K562 (cell line): ENCODE measurements at regions not wholly inside any gene's neighbourhood (a gene's known extent, or its start where the extent isn't known, plus 50 kb on each side); places are given as distances from the start of the nearest gene placed in this dataset.

Experiments used
- ATAC-seq: fragments of 200-7000 bp; cut with Tn5 transposase; 3 replicates; pipeline ENCODE4 v1.9.1; 2020; ENCODE audit warnings: moderate library complexity
- BruUV-seq: library from RNA; stranded (reverse); fragments of 400-500 nt; replicated peaks from 2 replicates; lab custom pipeline; 2021; lab: Mats Ljungman, UMichigan
- CTCF ChIA-PET: fragments of 300-600 bp; formaldehyde crosslinking; extraction: SDS; loops from one replicate; lab custom pipeline; 2021; ENCODE audit warnings: low intra/inter-chr PET ratio; lab: Yijun Ruan, JAX
- POLR2A ChIA-PET: fragments of 300-600, 350-650 bp; sonication (Branson Sonifier 250); formaldehyde crosslinking; extraction: SDS; loops from one replicate; lab custom pipeline; 2021; ENCODE audit warnings: antibody characterized with exemption, inconsistent platforms; lab: Yijun Ruan, JAX
- DNase-seq, 4 experiments: peaks; one replicate each; pipeline versions ENCODE4 v3.0.0 to v3.0.0-alpha.2; 2011 to 2018; ENCODE audit warnings: low spot score in 3 of 4, mixed read lengths in 3 of 4; ENCODE audit errors: extremely low read depth in 1 of 4
- FAIRE-seq: peaks from 2 replicates; lab custom pipeline; 2011; peaks lifted over from hg19 to GRCh38; lab: Jason Lieb, UNC
- H2AFZ ChIP-seq: 2 replicates; pipeline ENCODE4 v1.6.0; 2011; ENCODE audit warnings: low read depth, low read length, control low read depth, inconsistent platforms
- H3K27ac ChIP-seq: fragments of 200-600 bp; 3 replicates; pipeline ENCODE4 v1.8.0; 2011; ENCODE audit warnings: low read depth, mild to moderate bottlenecking, control low read depth, inconsistent platforms, low read length, moderate library complexity, mixed read lengths; ENCODE audit errors: extremely low read depth
- H3K27me3 ChIP-seq, 2 experiments: fragments of 300-600 bp in 1 of 2; 2 replicates in 1 of 2; 3 replicates in 1 of 2; pipeline versions ENCODE4 v1.6.0 to v1.8.0; 2011; ENCODE audit warnings: inconsistent platforms in 2 of 2, low read length in 2 of 2, mild to moderate bottlenecking in 1 of 2, mixed read lengths in 1 of 2, moderate library complexity in 1 of 2; ENCODE audit not compliant: control insufficient read depth in 2 of 2, insufficient read depth in 2 of 2
- H3K36me3 ChIP-seq: fragments of 300-600 bp; 3 replicates; pipeline ENCODE4 v1.8.0; 2011; ENCODE audit warnings: mild to moderate bottlenecking, low read length, inconsistent platforms; ENCODE audit not compliant: control insufficient read depth, insufficient read depth
- H3K4me1 ChIP-seq, 2 experiments: fragments of 200-600 bp in 1 of 2; replicated peaks in 1 of 2; 2 replicates in 1 of 2; 3 replicates in 1 of 2; pipeline versions ENCODE4 v1.5.1 to v1.8.0; 2011; ENCODE audit warnings: inconsistent platforms in 2 of 2, low read length in 2 of 2, mild to moderate bottlenecking in 1 of 2, mixed read lengths in 1 of 2, moderate library complexity in 1 of 2; ENCODE audit not compliant: control insufficient read depth in 2 of 2, insufficient read depth in 2 of 2
- H3K4me2 ChIP-seq: 2 replicates; pipeline ENCODE4 v1.6.1; 2011; ENCODE audit warnings: low read length, control low read depth, inconsistent platforms, mixed read lengths; ENCODE audit not compliant: insufficient read depth
- H3K4me3 ChIP-seq: fragments of 200-600 bp; sonication (generic), shearing (Covaris generic); 2 replicates; pipeline ENCODE4 v1.5.1; 2016; ENCODE audit warnings: control low read depth, inconsistent platforms
- H3K79me2 ChIP-seq: fragments of 200-600 bp; 3 replicates; pipeline ENCODE4 v1.8.0; 2011; ENCODE audit warnings: low read length, inconsistent platforms; ENCODE audit not compliant: control insufficient read depth, insufficient read depth
- H3K9ac ChIP-seq, 2 experiments: 2 replicates each; pipeline versions ENCODE4 v1.6.0 to v1.6.1; 2011; ENCODE audit warnings: low read depth in 2 of 2, low read length in 2 of 2, control low read depth in 1 of 2, inconsistent platforms in 1 of 2, mild to moderate bottlenecking in 1 of 2, mixed read lengths in 1 of 2; ENCODE audit not compliant: insufficient read depth in 1 of 2
- H3K9me1 ChIP-seq: one replicate; pipeline ENCODE4 v1.6.0; 2011; ENCODE audit warnings: inconsistent platforms, mild to moderate bottlenecking, low read length, moderate library complexity; ENCODE audit not compliant: control insufficient read depth, insufficient read depth
- H3K9me3 ChIP-seq: replicated peaks from 2 replicates; pipeline ENCODE4 v1.5.1; 2011; ENCODE audit warnings: low read depth, low read length, inconsistent platforms; ENCODE audit not compliant: control insufficient read depth, insufficient read depth
- H4K20me1 ChIP-seq: replicated peaks from 2 replicates; pipeline ENCODE4 v1.6.1; 2011; ENCODE audit warnings: low read length, inconsistent platforms, mixed read lengths; ENCODE audit not compliant: control insufficient read depth, insufficient read depth
- SRSF1 ChIP-seq: fragments of 200-400 bp; formaldehyde crosslinking; IDR thresholded peaks from 2 replicates; pipeline ENCODE4 v1.6.1; 2017; ENCODE audit warnings: mild to moderate bottlenecking, low read depth, low read length, moderate library complexity
- ZNF134 ChIP-seq: fragments of 250-450 bp; sonication (Bioruptor Pico); conservative IDR thresholded peaks from 2 replicates; pipeline ENCODE4 v1.4.0; 2020
- WGBS: fragments of 100-300 bp; shearing (Covaris generic); methylation state at CpG from one replicate; pipeline ENCODE4 v1.1.6; 2016; ENCODE audit warnings: low coverage, mixed read lengths; ENCODE audit not compliant: insufficient coverage; ENCODE audit errors: missing lambda C conversion rate; 5-methylcytosine and 5-hydroxymethylcytosine counted together
- in situ Hi-C: fragments of 300-500 bp; cut with MboI; formaldehyde crosslinking; loops from 4 replicates; pipeline ENCODE4 v1.15.0; 2018; ENCODE audit warnings: inconsistent platforms, mixed read lengths
- intact Hi-C: fragments of 100-400 bp; cut with micrococcal nuclease; formaldehyde crosslinking; loops from 2 replicates; pipeline ENCODE4 v1.14.2; 2022
- TF ChIP-seq, protein P1 (sequence below): sonication (generic); formaldehyde crosslinking; IDR thresholded peaks from 2 replicates; pipeline ENCODE4 v1.8.0; 2022; ENCODE audit warnings: mild to moderate bottlenecking, missing genetic modification reagents
- TF ChIP-seq, protein P2 (sequence below): fragments of 450-650 bp; formaldehyde crosslinking; IDR thresholded peaks from 2 replicates; pipeline ENCODE4 v1.4.0; 2020; ENCODE audit warnings: mild to moderate bottlenecking

- TF ChIP-seq, protein P1, sequence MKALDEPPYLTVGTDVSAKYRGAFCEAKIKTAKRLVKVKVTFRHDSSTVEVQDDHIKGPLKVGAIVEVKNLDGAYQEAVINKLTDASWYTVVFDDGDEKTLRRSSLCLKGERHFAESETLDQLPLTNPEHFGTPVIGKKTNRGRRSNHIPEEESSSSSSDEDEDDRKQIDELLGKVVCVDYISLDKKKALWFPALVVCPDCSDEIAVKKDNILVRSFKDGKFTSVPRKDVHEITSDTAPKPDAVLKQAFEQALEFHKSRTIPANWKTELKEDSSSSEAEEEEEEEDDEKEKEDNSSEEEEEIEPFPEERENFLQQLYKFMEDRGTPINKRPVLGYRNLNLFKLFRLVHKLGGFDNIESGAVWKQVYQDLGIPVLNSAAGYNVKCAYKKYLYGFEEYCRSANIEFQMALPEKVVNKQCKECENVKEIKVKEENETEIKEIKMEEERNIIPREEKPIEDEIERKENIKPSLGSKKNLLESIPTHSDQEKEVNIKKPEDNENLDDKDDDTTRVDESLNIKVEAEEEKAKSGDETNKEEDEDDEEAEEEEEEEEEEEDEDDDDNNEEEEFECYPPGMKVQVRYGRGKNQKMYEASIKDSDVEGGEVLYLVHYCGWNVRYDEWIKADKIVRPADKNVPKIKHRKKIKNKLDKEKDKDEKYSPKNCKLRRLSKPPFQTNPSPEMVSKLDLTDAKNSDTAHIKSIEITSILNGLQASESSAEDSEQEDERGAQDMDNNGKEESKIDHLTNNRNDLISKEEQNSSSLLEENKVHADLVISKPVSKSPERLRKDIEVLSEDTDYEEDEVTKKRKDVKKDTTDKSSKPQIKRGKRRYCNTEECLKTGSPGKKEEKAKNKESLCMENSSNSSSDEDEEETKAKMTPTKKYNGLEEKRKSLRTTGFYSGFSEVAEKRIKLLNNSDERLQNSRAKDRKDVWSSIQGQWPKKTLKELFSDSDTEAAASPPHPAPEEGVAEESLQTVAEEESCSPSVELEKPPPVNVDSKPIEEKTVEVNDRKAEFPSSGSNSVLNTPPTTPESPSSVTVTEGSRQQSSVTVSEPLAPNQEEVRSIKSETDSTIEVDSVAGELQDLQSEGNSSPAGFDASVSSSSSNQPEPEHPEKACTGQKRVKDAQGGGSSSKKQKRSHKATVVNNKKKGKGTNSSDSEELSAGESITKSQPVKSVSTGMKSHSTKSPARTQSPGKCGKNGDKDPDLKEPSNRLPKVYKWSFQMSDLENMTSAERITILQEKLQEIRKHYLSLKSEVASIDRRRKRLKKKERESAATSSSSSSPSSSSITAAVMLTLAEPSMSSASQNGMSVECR (CRISPR knock-in tag) = no peak
- TF ChIP-seq, protein P2, sequence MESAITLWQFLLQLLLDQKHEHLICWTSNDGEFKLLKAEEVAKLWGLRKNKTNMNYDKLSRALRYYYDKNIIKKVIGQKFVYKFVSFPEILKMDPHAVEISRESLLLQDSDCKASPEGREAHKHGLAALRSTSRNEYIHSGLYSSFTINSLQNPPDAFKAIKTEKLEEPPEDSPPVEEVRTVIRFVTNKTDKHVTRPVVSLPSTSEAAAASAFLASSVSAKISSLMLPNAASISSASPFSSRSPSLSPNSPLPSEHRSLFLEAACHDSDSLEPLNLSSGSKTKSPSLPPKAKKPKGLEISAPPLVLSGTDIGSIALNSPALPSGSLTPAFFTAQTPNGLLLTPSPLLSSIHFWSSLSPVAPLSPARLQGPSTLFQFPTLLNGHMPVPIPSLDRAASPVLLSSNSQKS (CRISPR knock-in tag) = no peak
Measured at GRCh38 chr7:17560966-17561365, 262.5 kb downstream of the AHR start (continued).

GRCh38 chr7:17564678-17565212 lies 266.3 kb downstream of the AHR start:
- H2AFZ ChIP-seq = no peak overlapping the region
- no peaks in the 10 kb centered on the region for H3K9me3 ChIP-seq
- H3K4me3 ChIP-seq = no peak overlapping the region
- H4K20me1 ChIP-seq = no peaks in the 10 kb centered on the region
- H3K36me3 ChIP-seq = no peaks in the 10 kb centered on the region
- CTCF ChIA-PET = no interaction called here
- H3K27ac ChIP-seq = no peak overlapping the region
- FAIRE-seq (no peak), DNase-seq (no peak), ATAC-seq (no peak)
- no peak overlapping the region for H3K9ac ChIP-seq
- BruUV-seq = no TSS peak
- WGBS = 4% methylated on average over 3 of the region's 3 CpGs
- H3K4me2 ChIP-seq = no peak overlapping the region
- in situ Hi-C loops = no loop called here
- H3K9me1 ChIP-seq = no peaks in the 10 kb centered on the region
- no peak for TF ChIP-seq SRSF1
- TF ChIP-seq ZNF134 (CRISPR knock-in tag) = no peak
- intact Hi-C loops = no loop called here
- POLR2A ChIA-PET = no interaction called here
- no peaks in the 10 kb centered on the region for H3K27me3 ChIP-seq
- no peaks in the 10 kb centered on the region for H3K79me2 ChIP-seq
- no peaks in the 10 kb centered on the region for H3K4me1 ChIP-seq
